Liver (tissue), 7 donors: ENCODE measurements at regions not wholly inside any gene's neighbourhood (a gene's known extent, or its start where the extent isn't known, plus 50 kb on each side); places are given as distances from the start of the nearest gene placed in this dataset.
A peak's percentile ranks its signal among the peaks of the same experiment; 100 is the strongest.

Source experiments
- DNase-seq: peaks from one replicate; pipeline ENCODE4 v3.0.0-alpha.2; 2017; ENCODE audit warnings: low spot score
- H3K27ac ChIP-seq, 2 donors: one replicate each; pipeline ENCODE4 v1.7.0; 2013; ENCODE audit warnings: inconsistent platforms in 2 of 2, low read length in 2 of 2, control low read depth in 1 of 2, low read depth in 1 of 2, mild to moderate bottlenecking in 1 of 2
- H3K27me3 ChIP-seq, 4 donors: one replicate each; pipeline versions ENCODE4 v1.6.1 to v1.7.0; 2013; ENCODE audit warnings: low read length in 3 of 4, inconsistent platforms in 1 of 4, mild to moderate bottlenecking in 1 of 4, moderate library complexity in 1 of 4; ENCODE audit not compliant: control insufficient read depth in 4 of 4, insufficient read depth in 4 of 4
- H3K36me3 ChIP-seq, 4 donors: one replicate each; pipeline versions ENCODE4 v1.6.1 to v1.7.0; 2013; ENCODE audit warnings: low read length in 3 of 4, mild to moderate bottlenecking in 3 of 4, low read depth in 1 of 4, moderate library complexity in 1 of 4; ENCODE audit not compliant: control insufficient read depth in 4 of 4, insufficient read depth in 3 of 4
- H3K4me1 ChIP-seq, 4 donors: one replicate each; pipeline versions ENCODE4 v1.6.1 to v1.7.0; 2013; ENCODE audit warnings: low read length in 3 of 4, mild to moderate bottlenecking in 3 of 4, moderate library complexity in 1 of 4; ENCODE audit not compliant: control insufficient read depth in 4 of 4, insufficient read depth in 4 of 4
- H3K4me3 ChIP-seq, 3 donors: one replicate each; pipeline versions ENCODE4 v1.6.1 to v1.7.0; 2013; ENCODE audit warnings: low read length in 3 of 3, control low read depth in 1 of 3, low read depth in 1 of 3, mild to moderate bottlenecking in 1 of 3
- H3K9ac ChIP-seq, 2 donors: one replicate each; pipeline ENCODE4 v1.7.0; 2013; ENCODE audit warnings: low read length in 2 of 2, mild to moderate bottlenecking in 2 of 2, moderate library complexity in 2 of 2, control low read depth in 1 of 2, low read depth in 1 of 2
- H3K9me3 ChIP-seq, 4 donors: one replicate each; pipeline versions ENCODE4 v1.6.1 to v1.7.0; 2013; ENCODE audit warnings: low read length in 3 of 4; ENCODE audit not compliant: control insufficient read depth in 4 of 4
- ATF3 ChIP-seq: IDR thresholded peaks from 2 replicates; pipeline ENCODE4 v1.6.1; 2016; ENCODE audit warnings: antibody characterized with exemption
- FOXA1 ChIP-seq: IDR thresholded peaks from 2 replicates; pipeline ENCODE4 v1.6.1; 2016; ENCODE audit warnings: antibody characterized with exemption
- FOXA2 ChIP-seq: IDR thresholded peaks from 2 replicates; pipeline ENCODE4 v1.6.1; 2016; ENCODE audit warnings: antibody characterized with exemption
- GABPA ChIP-seq, 2 donors: IDR thresholded peaks in 1 of 2; conservative IDR thresholded peaks in 1 of 2; 2 replicates each; pipeline ENCODE4 v1.6.1; 2016; ENCODE audit warnings: antibody characterized with exemption in 2 of 2, mild to moderate bottlenecking in 1 of 2, moderate library complexity in 1 of 2
- MAX ChIP-seq: IDR thresholded peaks from 2 replicates; pipeline ENCODE4 v1.6.1; 2016; ENCODE audit warnings: antibody characterized with exemption
- NR2F2 ChIP-seq: IDR thresholded peaks from 2 replicates; pipeline ENCODE4 v1.6.1; 2016; ENCODE audit warnings: antibody characterized with exemption
- REST ChIP-seq: IDR thresholded peaks from 2 replicates; pipeline ENCODE4 v1.6.1; 2016; ENCODE audit warnings: antibody characterized with exemption, mild to moderate bottlenecking
- RXRA ChIP-seq, 2 donors: IDR thresholded peaks; 2 replicates each; pipeline ENCODE4 v1.6.1; 2017 to 2018; ENCODE audit warnings: antibody characterized with exemption in 2 of 2, mild to moderate bottlenecking in 1 of 2
- SP1 ChIP-seq: IDR thresholded peaks from 2 replicates; pipeline ENCODE4 v1.6.1; 2018; ENCODE audit warnings: antibody characterized with exemption, mild to moderate bottlenecking
- TAF1 ChIP-seq: conservative IDR thresholded peaks from 2 replicates; pipeline ENCODE4 v1.6.1; 2016; ENCODE audit warnings: antibody characterized with exemption, mild to moderate bottlenecking
- WGBS: extraction: QIAGEN DNeasy Blood & Tissue Kit; methylation state at CpG from one replicate; pipeline ENCODE4 v1.1.7; 2013; 5-methylcytosine and 5-hydroxymethylcytosine counted together
- donor health status: healthy.
- donor health status: healthy.
- donor health status: healthy.
- donor health status: healthy.

GRCh38 chr1:222441066-222441465 lies 106.8 kb downstream of the HHIPL2 start (continued):
- no peak for TF ChIP-seq REST
- no peak for TF ChIP-seq ATF3

GRCh38 chr1:222424826-222425225 lies 123.1 kb downstream of the HHIPL2 start:
- no peak for DNase-seq
- 92% methylated on average over 1 of the region's 1 CpG for WGBS
- Histone ChIP-seq H3K36me3 (no peaks in the 10 kb centered on the region), H3K4me1 (no peaks in the 10 kb centered on the region), H3K27me3 (no peaks in the 10 kb centered on the region), H3K27ac (no peak overlapping the region), H3K9ac (no peak overlapping the region), H3K9me3 (no peaks in the 10 kb centered on the region), H3K4me3 (no peak overlapping the region)
- TF ChIP-seq REST (no peak), RXRA (IDR thresholded peaks at IDR 0.05) (peak; percentile 42 to 54), GABPA (IDR thresholded peaks at IDR 0.05 in 1 of 2, conservative IDR thresholded peaks at IDR 0.05 in 1 of 2) (no peak), FOXA2 (peak; percentile 23)

- no peak for DNase-seq
- Histone ChIP-seq H3K27ac (no peak overlapping the region), H3K9ac (no peak overlapping the region), H3K4me3 (no peak overlapping the region), H3K9me3 (no peaks in the 10 kb centered on the region), H3K27me3 (no peaks in the 10 kb centered on the region), H3K4me1 (no peaks in the 10 kb centered on the region), H3K36me3 (no peaks in the 10 kb centered on the region)
- no peak for TF ChIP-seq FOXA1
- TF ChIP-seq TAF1: no peak
- no peak for TF ChIP-seq RXRA (IDR thresholded peaks at IDR 0.05)
- no peak for TF ChIP-seq MAX
- TF ChIP-seq SP1: no peak
- no peak for TF ChIP-seq NR2F2
These were observed 126.5 kb downstream of the HHIPL2 start for GRCh38 chr1:222421380-222421779.
